GM19468 (cell line): ENCODE measurements at regions not wholly inside any gene's neighbourhood (a gene's known extent, or its start where the extent isn't known, plus 50 kb on each side); places are given as distances from the start of the nearest gene placed in this dataset.

Experiments
- ATAC-seq: cut with Tn5 transposase; IDR thresholded peaks from one replicate; pipeline ENCODE4 v1.9.1; 2021; ENCODE audit warnings: mild to moderate bottlenecking, moderate library complexity, moderate number of reproducible peaks; ENCODE audit not compliant: unreplicated experiment; ENCODE audit errors: extremely low read depth

- ATAC-seq: no peak
These were observed 156.4 kb downstream of the OMA1 start for GRCh38 chr1:58390091-58390490.

GRCh38 chr1:58380345-58380744, 166.2 kb downstream of the OMA1 start:
- ATAC-seq: no peak

GRCh38 chr1:58367217-58367616, 179.3 kb downstream of the OMA1 start:
- ATAC-seq: no peak

- no peak for ATAC-seq
These were observed 181.2 kb downstream of the OMA1 start for GRCh38 chr1:58365328-58365727.

GRCh38 chr1:58363585-58363984, 182.9 kb downstream of the OMA1 start:
- ATAC-seq: no peak

- ATAC-seq: no peak
These were observed 185.4 kb downstream of the OMA1 start for GRCh38 chr1:58361134-58361533.

GRCh38 chr1:58358346-58358745, 188.2 kb downstream of the OMA1 start:
- no peak for ATAC-seq

- ATAC-seq: no peak
These were observed 190.1 kb downstream of the OMA1 start for GRCh38 chr1:58356402-58356801.

GRCh38 chr1:58353168-58353567, 193.4 kb downstream of the OMA1 start:
- no peak for ATAC-seq

- ATAC-seq: no peak
These were observed 193.9 kb downstream of the OMA1 start for GRCh38 chr1:58352476-58353092.

- ATAC-seq: no peak
These were observed 200.5 kb downstream of the OMA1 start for GRCh38 chr1:58346036-58346355.

GRCh38 chr1:58345215-58346035, 201.1 kb downstream of the OMA1 start:
- ATAC-seq: no peak

GRCh38 chr1:58340185-58340584, 206.3 kb downstream of the OMA1 start:
- no peak for ATAC-seq

GRCh38 chr1:58338081-58338480, 208.4 kb downstream of the OMA1 start:
- ATAC-seq: no peak

GRCh38 chr1:58333511-58333910, 213.0 kb downstream of the OMA1 start:
- no peak for ATAC-seq

GRCh38 chr1:58331156-58331555, 215.4 kb downstream of the OMA1 start:
- no peak for ATAC-seq

GRCh38 chr1:58325866-58326265, 220.7 kb downstream of the OMA1 start:
- no peak for ATAC-seq

GRCh38 chr1:58324558-58324957, 222.0 kb downstream of the OMA1 start:
- no peak for ATAC-seq

GRCh38 chr1:58318157-58319005, 228.1 kb downstream of the OMA1 start:
- ATAC-seq: no peak

- no peak for ATAC-seq
These were observed 228.8 kb downstream of the OMA1 start for GRCh38 chr1:58317694-58318093.

GRCh38 chr1:58317086-58317485, 229.4 kb downstream of the OMA1 start:
- ATAC-seq: no peak
